ENCODE measurements at regions not wholly inside any gene's neighbourhood (a gene's known extent, or its start where the extent isn't known, plus 50 kb on each side); places are given as distances from the start of the nearest gene placed in this dataset.

DNA sequence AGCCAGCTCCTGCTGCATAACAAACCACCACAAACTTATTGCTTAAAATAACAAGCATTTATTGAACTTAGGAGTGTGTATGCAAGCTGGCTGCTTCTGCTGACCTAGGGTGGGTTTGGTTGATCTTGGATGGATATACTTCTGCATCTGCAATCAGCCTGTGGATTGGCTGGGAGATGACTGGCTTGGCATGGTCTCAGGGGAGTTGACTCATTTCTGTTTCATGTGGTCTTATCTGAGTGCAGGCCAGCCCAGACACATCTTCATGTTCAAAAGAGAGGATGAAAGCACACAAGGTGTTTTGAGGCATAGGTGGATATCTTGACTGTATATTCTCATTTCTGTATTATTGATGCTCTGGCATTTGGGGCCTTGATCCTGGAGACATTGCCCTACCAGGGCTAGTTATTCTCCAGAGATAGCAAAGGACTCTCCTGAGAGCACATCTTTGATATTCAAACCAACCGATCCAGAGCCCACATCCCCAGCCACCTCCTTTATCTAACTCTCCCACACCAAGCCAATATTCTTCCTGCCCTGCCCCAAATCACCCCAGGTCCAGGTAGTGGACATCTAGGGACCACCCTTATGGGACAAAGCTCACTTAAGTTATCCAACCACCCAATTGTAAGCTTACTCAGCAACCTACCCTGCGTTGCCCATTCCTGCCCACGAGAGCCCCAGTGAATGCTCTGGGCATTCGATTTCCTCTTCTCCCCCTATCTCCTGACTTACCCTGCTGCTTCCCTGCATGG, 350.8 kb downstream of the PTPRU start:
- Histone ChIP-seq H3K27me3 (ENCODE audit: insufficient read depth, low read depth, low read length) (no peaks in the 10 kb centered on the region), H3K9me2 (ENCODE audit: insufficient read depth, low read length) (no peaks in the 10 kb centered on the region), H3F3A (ENCODE audit: insufficient read depth, low read length, poor library complexity, severe bottlenecking) (no peaks in the 10 kb centered on the region), H3K36me3 (ENCODE audit: insufficient read depth, low read length) (no peaks in the 10 kb centered on the region), H3K9ac (ENCODE audit: low read length) (no peak overlapping the region), H3K9me3 (ENCODE audit: low read length) (no peaks in the 10 kb centered on the region), H2AFZ (ENCODE audit: low read depth, low read length) (no peak overlapping the region), H3K4me2 (ENCODE audit: low read length) (no peak overlapping the region), H3K27ac (ENCODE audit: low read length) (no peak overlapping the region), H4K20me1 (ENCODE audit: insufficient read depth) (no peaks in the 10 kb centered on the region), H3K4me3 (ENCODE audit: low read length) (no peak overlapping the region), H3K79me2 (replicated peaks; ENCODE audit: insufficient read depth, low read length) (no peaks in the 10 kb centered on the region)
- no peak for TF ChIP-seq POLR2AphosphoS5 (IDR thresholded peaks at IDR 0.05)
- no peak for TF ChIP-seq EP300 (conservative IDR thresholded peaks at IDR 0.05; ENCODE audit: poor library complexity, severe bottlenecking)
- no peak for TF ChIP-seq MXI1 (conservative IDR thresholded peaks at IDR 0.05; ENCODE audit: poor library complexity, severe bottlenecking)
- no peak for TF ChIP-seq TAF1 (IDR thresholded peaks at IDR 0.05; ENCODE audit: low read depth)
- no peak for TF ChIP-seq EZH2 (IDR thresholded peaks at IDR 0.05; ENCODE audit: borderline replicate concordance, insufficient read depth, low read length, poor library complexity, severe bottlenecking)
- TF ChIP-seq, protein P1, sequence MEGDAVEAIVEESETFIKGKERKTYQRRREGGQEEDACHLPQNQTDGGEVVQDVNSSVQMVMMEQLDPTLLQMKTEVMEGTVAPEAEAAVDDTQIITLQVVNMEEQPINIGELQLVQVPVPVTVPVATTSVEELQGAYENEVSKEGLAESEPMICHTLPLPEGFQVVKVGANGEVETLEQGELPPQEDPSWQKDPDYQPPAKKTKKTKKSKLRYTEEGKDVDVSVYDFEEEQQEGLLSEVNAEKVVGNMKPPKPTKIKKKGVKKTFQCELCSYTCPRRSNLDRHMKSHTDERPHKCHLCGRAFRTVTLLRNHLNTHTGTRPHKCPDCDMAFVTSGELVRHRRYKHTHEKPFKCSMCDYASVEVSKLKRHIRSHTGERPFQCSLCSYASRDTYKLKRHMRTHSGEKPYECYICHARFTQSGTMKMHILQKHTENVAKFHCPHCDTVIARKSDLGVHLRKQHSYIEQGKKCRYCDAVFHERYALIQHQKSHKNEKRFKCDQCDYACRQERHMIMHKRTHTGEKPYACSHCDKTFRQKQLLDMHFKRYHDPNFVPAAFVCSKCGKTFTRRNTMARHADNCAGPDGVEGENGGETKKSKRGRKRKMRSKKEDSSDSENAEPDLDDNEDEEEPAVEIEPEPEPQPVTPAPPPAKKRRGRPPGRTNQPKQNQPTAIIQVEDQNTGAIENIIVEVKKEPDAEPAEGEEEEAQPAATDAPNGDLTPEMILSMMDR (IDR thresholded peaks at IDR 0.05; ENCODE audit: poor library complexity, severe bottlenecking) = no peak
- TF ChIP-seq REST (IDR thresholded peaks at IDR 0.05; ENCODE audit: borderline replicate concordance) = no peak
- TF ChIP-seq RAD21 (conservative IDR thresholded peaks at IDR 0.05) = no peak
- TF ChIP-seq SMC3 (conservative IDR thresholded peaks at IDR 0.05; ENCODE audit: poor library complexity) = no peak

DNA sequence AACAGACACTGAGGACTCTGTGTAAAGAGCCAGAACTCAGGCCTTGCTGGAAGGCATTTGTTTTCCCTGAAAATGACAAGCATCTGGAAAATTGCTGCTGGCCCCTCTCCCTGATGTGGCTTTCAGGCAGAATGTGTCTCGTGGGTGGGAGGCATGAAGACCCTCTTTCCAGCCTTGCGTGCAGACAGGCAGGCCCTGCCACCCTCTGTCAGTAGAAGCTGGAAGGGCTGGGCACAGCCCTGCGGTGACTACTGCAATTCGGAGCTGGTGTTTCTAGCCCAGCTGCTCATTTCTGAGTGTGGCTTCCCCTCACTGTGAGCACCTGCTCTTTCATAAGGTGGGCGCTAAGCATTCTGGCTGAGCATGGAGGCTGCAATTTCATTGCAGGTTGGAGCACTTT, 349.9 kb downstream of the PTPRU start:
- Histone ChIP-seq H4K20me1 (ENCODE audit: insufficient read depth) (no peaks in the 10 kb centered on the region), H3K4me2 (ENCODE audit: low read length) (no peak overlapping the region), H3K9me2 (ENCODE audit: insufficient read depth, low read length) (no peaks in the 10 kb centered on the region), H3K36me3 (ENCODE audit: insufficient read depth, low read length) (no peaks in the 10 kb centered on the region), H3K9ac (ENCODE audit: low read length) (no peak overlapping the region), H3K9me3 (ENCODE audit: low read length) (no peaks in the 10 kb centered on the region), H3K4me3 (ENCODE audit: low read length) (no peak overlapping the region), H3K27me3 (ENCODE audit: insufficient read depth, low read depth, low read length) (no peaks in the 10 kb centered on the region), H3K79me2 (replicated peaks; ENCODE audit: insufficient read depth, low read length) (no peaks in the 10 kb centered on the region), H3F3A (ENCODE audit: insufficient read depth, low read length, poor library complexity, severe bottlenecking) (no peaks in the 10 kb centered on the region), H3K27ac (ENCODE audit: low read length) (no peak overlapping the region), H2AFZ (ENCODE audit: low read depth, low read length) (no peak overlapping the region)
- TF ChIP-seq TAF1 (IDR thresholded peaks at IDR 0.05; ENCODE audit: low read depth) (no peak), EP300 (conservative IDR thresholded peaks at IDR 0.05; ENCODE audit: poor library complexity, severe bottlenecking) (no peak), SMC3 (conservative IDR thresholded peaks at IDR 0.05; ENCODE audit: poor library complexity) (no peak), REST (IDR thresholded peaks at IDR 0.05; ENCODE audit: borderline replicate concordance) (no peak), RAD21 (conservative IDR thresholded peaks at IDR 0.05) (no peak), MXI1 (conservative IDR thresholded peaks at IDR 0.05; ENCODE audit: poor library complexity, severe bottlenecking) (no peak), POLR2AphosphoS5 (IDR thresholded peaks at IDR 0.05) (no peak), EZH2 (IDR thresholded peaks at IDR 0.05; ENCODE audit: borderline replicate concordance, insufficient read depth, low read length, poor library complexity, severe bottlenecking) (no peak)
- TF ChIP-seq, protein P1 (IDR thresholded peaks at IDR 0.05; ENCODE audit: poor library complexity, severe bottlenecking) = no peak

Measured in neural cell (in vitro differentiated cells).